HCT116 (cell line): ENCODE measurements at regions not wholly inside any gene's neighbourhood (a gene's known extent, or its start where the extent isn't known, plus 50 kb on each side); places are given as distances from the start of the nearest gene placed in this dataset.

Source experiments
- ATAC-seq: fragments of 200-7000 bp; cut with Tn5 transposase; 2 replicates; pipeline ENCODE4 v1.9.1; 2020; ENCODE audit warnings: mild to moderate bottlenecking, moderate library complexity
- BruUV-seq: library from RNA; stranded (reverse); fragments of 400-500 nt; replicated peaks from 2 replicates; lab custom pipeline; 2021; lab: Mats Ljungman, UMichigan
- CTCF ChIA-PET: fragments of 300-600 bp; sonication (Branson Sonifier 250); formaldehyde crosslinking; loops from one replicate; lab custom pipeline; 2021; ENCODE audit warnings: antibody characterized with exemption; lab: Charles Lee
- POLR2A ChIA-PET: fragments of 300-600, 350-600 bp; sonication (Branson Sonifier 250); formaldehyde crosslinking; loops from one replicate; lab custom pipeline; 2021; ENCODE audit warnings: antibody characterized with exemption; lab: Charles Lee
- RAD21 ChIA-PET, 2 experiments: fragments of 300-600 bp; sonication (Branson Sonifier 250); formaldehyde crosslinking; loops; one replicate each; lab custom pipeline; 2023; ENCODE audit warnings: low total read pairs in 2 of 2; ENCODE audit not compliant: uncharacterized antibody in 2 of 2, unreplicated experiment in 2 of 2, low non-redundant PET in 1 of 2; lab: Charles Lee
- DNase-seq: peaks from one replicate; pipeline ENCODE4 v3.0.0-alpha.2; 2010; ENCODE audit warnings: low read depth, low spot score
- H2AFZ ChIP-seq: fragments of 200-600 bp; shearing (Covaris generic), sonication (generic); 2 replicates; pipeline ENCODE4 v1.6.1; 2017; ENCODE audit warnings: low read depth, mixed run types, mixed read lengths, antibody characterized with exemption, low read length; ENCODE audit not compliant: poor library complexity, severe bottlenecking
- H3K27ac ChIP-seq: 2 replicates; pipeline ENCODE4 v1.5.1; 2012; ENCODE audit warnings: low read depth, low read length
- H3K27me3 ChIP-seq: fragments of 200-600 bp; sonication (generic); 2 replicates; pipeline ENCODE4 v1.6.1; 2016; ENCODE audit warnings: mixed run types, low read length, mixed read lengths; ENCODE audit not compliant: insufficient read depth
- H3K36me3 ChIP-seq, 2 experiments: fragments of 200-500 bp in 1 of 2; fragments of 200-600 bp in 1 of 2; sonication (Bioruptor generic) in 1 of 2; sonication (generic) in 1 of 2; 2 replicates each; pipeline versions ENCODE4 v1.5.1 to v1.6.1; 2014 to 2016; ENCODE audit warnings: low read length in 2 of 2, inconsistent platforms in 1 of 2, mixed read lengths in 1 of 2, mixed run types in 1 of 2; ENCODE audit not compliant: insufficient read depth in 2 of 2, control insufficient read depth in 1 of 2
- H3K4me1 ChIP-seq, 2 experiments: fragments of 200-600 bp in 1 of 2; sonication (generic) in 1 of 2; 2 replicates each; pipeline versions ENCODE4 v1.5.1 to v1.6.1; 2012 to 2017; ENCODE audit warnings: low read length in 2 of 2, inconsistent platforms in 1 of 2, mild to moderate bottlenecking in 1 of 2, mixed read lengths in 1 of 2, mixed run types in 1 of 2, moderate library complexity in 1 of 2; ENCODE audit not compliant: insufficient read depth in 2 of 2, control insufficient read depth in 1 of 2
- H3K4me2 ChIP-seq: fragments of 200-600 bp; sonication (generic); 2 replicates; pipeline ENCODE4 v1.6.1; 2017; ENCODE audit warnings: mixed run types, low read length, mixed read lengths
- H3K4me3 ChIP-seq, 2 experiments: fragments of 200-600 bp in 1 of 2; sonication (generic) in 1 of 2; replicated peaks in 1 of 2; 2 replicates each; pipeline ENCODE4 v1.5.1; 2011 to 2016; ENCODE audit warnings: low read length in 2 of 2, control low read depth in 1 of 2, low read depth in 1 of 2, mild to moderate bottlenecking in 1 of 2, mixed read lengths in 1 of 2, mixed run types in 1 of 2
- H3K79me2 ChIP-seq: fragments of 200-600 bp; sonication (generic); 2 replicates; pipeline ENCODE4 v1.6.1; 2017; ENCODE audit warnings: mild to moderate bottlenecking, mixed run types, low read length, moderate library complexity, mixed read lengths; ENCODE audit not compliant: insufficient read depth
- H3K9ac ChIP-seq: fragments of 200-600 bp; sonication (generic); 2 replicates; pipeline ENCODE4 v1.6.1; 2016; ENCODE audit warnings: low read length, mixed read lengths
- H3K9me2 ChIP-seq: fragments of 200-600 bp; sonication (generic), shearing (Covaris generic); 2 replicates; pipeline ENCODE4 v1.6.1; 2017; ENCODE audit warnings: mixed run types, mild to moderate bottlenecking, moderate library complexity; ENCODE audit not compliant: insufficient read depth
- H3K9me3 ChIP-seq, 2 experiments: fragments of 200-500 bp in 1 of 2; fragments of 200-600 bp in 1 of 2; sonication (Bioruptor generic) in 1 of 2; sonication (generic) in 1 of 2; 2 replicates each; pipeline ENCODE4 v1.6.1; 2014 to 2017; ENCODE audit warnings: low read length in 2 of 2, mixed read lengths in 2 of 2, inconsistent platforms in 1 of 2, low read depth in 1 of 2, mild to moderate bottlenecking in 1 of 2, mixed run types in 1 of 2, moderate library complexity in 1 of 2; ENCODE audit not compliant: control insufficient read depth in 1 of 2, insufficient read depth in 1 of 2
- H4K20me1 ChIP-seq: fragments of 200-600 bp; sonication (generic), shearing (Covaris generic); 2 replicates; pipeline ENCODE4 v1.6.1; 2017; ENCODE audit warnings: mixed run types, mild to moderate bottlenecking, moderate library complexity; ENCODE audit not compliant: insufficient read depth
- ATF3 ChIP-seq: IDR thresholded peaks from 2 replicates; pipeline ENCODE4 v1.6.1; 2012
- CBX3 ChIP-seq: IDR thresholded peaks from 2 replicates; pipeline ENCODE4 v1.6.1; 2012; ENCODE audit warnings: low read depth
- CEBPB ChIP-seq: IDR thresholded peaks from 2 replicates; pipeline ENCODE4 v1.6.1; 2012; ENCODE audit warnings: low read depth
- EZH2phosphoT487 ChIP-seq: fragments of 200-600 bp; IDR thresholded peaks from 2 replicates; pipeline ENCODE4 v1.6.1; 2018; ENCODE audit warnings: antibody characterized with exemption, borderline replicate concordance
- POLR2A ChIP-seq: IDR thresholded peaks from 2 replicates; pipeline ENCODE4 v1.7.0; 2011; ENCODE audit warnings: borderline replicate concordance; ENCODE audit not compliant: insufficient read depth, insufficient read length; ENCODE audit errors: extremely low read depth
- POLR2AphosphoS5 ChIP-seq: IDR thresholded peaks from 2 replicates; pipeline ENCODE4 v1.6.1; 2011; ENCODE audit warnings: mild to moderate bottlenecking, low read depth, low read length, moderate library complexity
- REST ChIP-seq: IDR thresholded peaks from 2 replicates; pipeline ENCODE4 v1.6.1; 2012; ENCODE audit warnings: low read depth
- YY1 ChIP-seq: IDR thresholded peaks from 2 replicates; pipeline ENCODE4 v1.6.1; 2011; ENCODE audit warnings: low read length, low read depth, moderate library complexity, mild to moderate bottlenecking; ENCODE audit not compliant: insufficient replicate concordance; ENCODE audit errors: extremely low read depth
- ZNF274 ChIP-seq: fragments of 200-500 bp; sonication (Bioruptor generic); IDR thresholded peaks from 2 replicates; pipeline ENCODE4 v1.6.1; 2014; ENCODE audit warnings: mild to moderate bottlenecking, low read depth, low read length, inconsistent platforms
- intact Hi-C: fragments of 100-400 bp; cut with micrococcal nuclease; formaldehyde crosslinking; loops from 2 replicates; pipeline ENCODE4 v1.10.0; 2022

GRCh38 chr4:54542540-54543041, 115.2 kb upstream of the KIT start:
- CTCF ChIA-PET: no interaction called here
- no peaks in the 10 kb centered on the region for H4K20me1 ChIP-seq
- BruUV-seq: no TSS peak
- no peak for DNase-seq
- intact Hi-C loops: no loop called here
- H3K36me3 ChIP-seq: no peaks in the 10 kb centered on the region
- H3K4me2 ChIP-seq: no peak overlapping the region
- H2AFZ ChIP-seq: no peak overlapping the region
- H3K27ac ChIP-seq: no peak overlapping the region
- H3K9ac ChIP-seq: no peak overlapping the region
- no peaks in the 10 kb centered on the region for H3K79me2 ChIP-seq
- peaks cover 0 to 3% of the 10 kb centered on the region in 2 experiments; a peak in 1 of 4 replicates for H3K4me1 ChIP-seq
- no peaks in the 10 kb centered on the region for H3K9me2 ChIP-seq
- POLR2A ChIA-PET: no interaction called here
- ATAC-seq: no peak
- no peak overlapping the region for H3K4me3 ChIP-seq
- no peaks in the 10 kb centered on the region for H3K9me3 ChIP-seq
- H3K27me3 ChIP-seq: peaks cover 12% of the 10 kb centered on the region; the same call in 1 of the 2 replicates
- RAD21 ChIA-PET: no interaction called here
- TF ChIP-seq REST (no peak), ZNF274 (no peak), POLR2AphosphoS5 (no peak), YY1 (no peak), CEBPB (no peak), CBX3 (no peak), POLR2A (no peak), ATF3 (no peak), EZH2phosphoT487 (no peak)
- TF ChIP-seq, all 23 proteins: peak for 0
